ENCODE measurements at regions not wholly inside any gene's neighbourhood (a gene's known extent, or its start where the extent isn't known, plus 50 kb on each side); places are given as distances from the start of the nearest gene placed in this dataset.

DNA sequence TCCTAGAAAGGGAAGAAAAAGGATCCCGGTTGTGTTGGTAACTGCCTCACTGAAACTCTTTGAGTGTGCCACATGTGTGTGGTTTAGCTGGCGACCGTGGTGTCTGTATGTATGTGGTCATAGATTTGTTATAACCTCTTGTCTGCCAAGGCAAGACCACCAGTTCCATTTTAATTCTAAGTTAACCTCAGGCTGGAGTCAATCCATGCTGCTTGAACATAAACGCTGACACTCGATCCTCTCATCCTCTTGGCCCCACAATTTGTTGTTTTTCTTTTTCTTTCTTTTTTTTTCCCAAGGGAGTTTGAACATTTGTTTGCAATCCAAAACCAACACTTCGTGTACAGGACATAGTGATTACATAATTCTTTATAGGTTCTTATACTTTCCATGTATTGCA lies 318.9 kb upstream of the JAG1 start:
- Histone ChIP-seq H3K4me2 (ENCODE audit: insufficient read depth in 1 of 2, low read depth in 2 of 2, low read length in 2 of 2) (no peak overlapping the region), H3K36me3 (ENCODE audit: control insufficient read depth in 2 of 4, insufficient read depth in 4 of 4, low read length in 3 of 4) (no peaks in the 10 kb centered on the region), H3K79me1 (ENCODE audit: low read depth, low read length) (no peaks in the 10 kb centered on the region), H2AFZ (ENCODE audit: low read length) (peak overlapping the region; percentile 45; the same call in 1 of the 2 replicates), H3K9ac (replicated peaks in 1 of 4; ENCODE audit: extremely low read depth in 1 of 4, low read depth in 3 of 4, low read length in 3 of 4) (no peak overlapping the region), H4K91ac (replicated peaks; ENCODE audit: insufficient read length, low read length) (no peak overlapping the region), H2BK12ac (ENCODE audit: low read depth, low read length) (no peak overlapping the region), H3K27ac (ENCODE audit: low read depth, low read length) (no peak overlapping the region), H4K20me1 (replicated peaks in 1 of 2; ENCODE audit: control insufficient read depth in 1 of 2, insufficient read depth in 2 of 2, low read length in 2 of 2) (no peaks in the 10 kb centered on the region), H3K4ac (replicated peaks; ENCODE audit: insufficient read length, low read depth, low read length) (no peak overlapping the region), H3K4me1 (replicated peaks in 1 of 4; ENCODE audit: control insufficient read depth in 3 of 4, insufficient read depth in 4 of 4, low read length in 3 of 4) (no peaks in the 10 kb centered on the region; a peak in 1 of 7 replicates), H3K27me3 (replicated peaks in 1 of 4; ENCODE audit: control insufficient read depth in 3 of 4, extremely low read depth in 1 of 4, insufficient read depth in 3 of 4, low read length in 3 of 4) (peaks cover 0 to 1% (median 0%) of the 10 kb centered on the region in 4 experiments; a peak in 1 of 7 replicates), H3K23ac (ENCODE audit: insufficient read length) (no peak overlapping the region), H3K18ac (ENCODE audit: extremely low read depth, low read length) (no peak overlapping the region), H2BK15ac (ENCODE audit: low read length) (no peak overlapping the region), H3K9me3 (ENCODE audit: insufficient read depth in 2 of 2, low read depth in 1 of 2, low read length in 1 of 2) (no peaks in the 10 kb centered on the region), H3K4me3 (ENCODE audit: extremely low read depth in 1 of 4, insufficient read depth in 2 of 4, low read depth in 3 of 4, low read length in 4 of 4) (no peak overlapping the region), H2BK5ac (ENCODE audit: low read depth, low read length) (no peak overlapping the region), H4K8ac (ENCODE audit: extremely low read depth, insufficient read depth, low read length) (no peak overlapping the region), H2BK120ac (replicated peaks; ENCODE audit: low read depth, low read length) (no peak overlapping the region), H3K56ac (replicated peaks; ENCODE audit: insufficient read length, low read depth, low read length) (no peak overlapping the region), H3K23me2 (ENCODE audit: low read depth, low read length) (no peaks in the 10 kb centered on the region), H4K5ac (ENCODE audit: insufficient read length, low read depth, low read length) (no peak overlapping the region), H2AK5ac (ENCODE audit: low read depth, low read length) (no peak overlapping the region), H3K79me2 (ENCODE audit: control insufficient read depth in 1 of 2, insufficient read depth in 2 of 2, low read length in 2 of 2) (no peaks in the 10 kb centered on the region), H2BK20ac (ENCODE audit: low read length) (no peak overlapping the region), H3K14ac (ENCODE audit: insufficient read length) (no peak overlapping the region)
- DNase-seq (ENCODE audit: low read depth in 1 of 2, low spot score in 2 of 2) (no peak), FAIRE-seq (no peak)
- 95% methylated on average over 6 of the region's 6 CpGs; no CpG with 5 or more reads in 1 of the 2 experiments for WGBS, 2 experiments (ENCODE audit: extremely low coverage in 1 of 2, insufficient coverage in 1 of 2, insufficient read length in 1 of 2, insufficient replicate concordance in 2 of 2, low coverage in 1 of 2, low lambda C conversion rate in 2 of 2, missing lambda C conversion rate in 1 of 2)
- ChIA-PET POLR2A (ENCODE audit: partially characterized antibody) (no interaction called here), CTCF (ENCODE audit: partially characterized antibody) (interaction anchor here (1.4 kb wide), 1 partner anchor 12 kb away, joined by 3 read pairs; no protein-coding TSS in a partner anchor)
- TF ChIP-seq TBP (IDR thresholded peaks at IDR 0.05; ENCODE audit: low read depth, low read length) (no peak), SIN3A (conservative IDR thresholded peaks at IDR 0.05 in 1 of 2, IDR thresholded peaks at IDR 0.05 in 1 of 2; ENCODE audit: low read depth in 1 of 2, low read length in 2 of 2) (no peak), POLR2A (IDR thresholded peaks at IDR 0.05; ENCODE audit: control extremely low read depth in 1 of 2, low read depth in 2 of 2, low read length in 2 of 2) (no peak), EGR1 (IDR thresholded peaks at IDR 0.05; ENCODE audit: borderline replicate concordance, low read depth, low read length) (no peak), JUN (IDR thresholded peaks at IDR 0.05; ENCODE audit: low read depth, low read length) (no peak), SAP30 (IDR thresholded peaks at IDR 0.05; ENCODE audit: insufficient read depth, insufficient replicate concordance, low read length) (no peak), RXRA (IDR thresholded peaks at IDR 0.05; ENCODE audit: insufficient read depth, low read depth, low read length) (no peak), CBX5 (IDR thresholded peaks at IDR 0.05; ENCODE audit: low read depth, low read length) (no peak), POLR2AphosphoS5 (IDR thresholded peaks at IDR 0.05; ENCODE audit: low read depth, low read length) (no peak), SP4 (IDR thresholded peaks at IDR 0.05; ENCODE audit: low read length) (no peak), CREB1 (IDR thresholded peaks at IDR 0.05) (no peak), HDAC6 (IDR thresholded peaks at IDR 0.05; ENCODE audit: low read depth, low read length) (no peak), NRF1 (IDR thresholded peaks at IDR 0.05; ENCODE audit: low read depth, low read length) (no peak)
- TF ChIP-seq, protein P1, sequence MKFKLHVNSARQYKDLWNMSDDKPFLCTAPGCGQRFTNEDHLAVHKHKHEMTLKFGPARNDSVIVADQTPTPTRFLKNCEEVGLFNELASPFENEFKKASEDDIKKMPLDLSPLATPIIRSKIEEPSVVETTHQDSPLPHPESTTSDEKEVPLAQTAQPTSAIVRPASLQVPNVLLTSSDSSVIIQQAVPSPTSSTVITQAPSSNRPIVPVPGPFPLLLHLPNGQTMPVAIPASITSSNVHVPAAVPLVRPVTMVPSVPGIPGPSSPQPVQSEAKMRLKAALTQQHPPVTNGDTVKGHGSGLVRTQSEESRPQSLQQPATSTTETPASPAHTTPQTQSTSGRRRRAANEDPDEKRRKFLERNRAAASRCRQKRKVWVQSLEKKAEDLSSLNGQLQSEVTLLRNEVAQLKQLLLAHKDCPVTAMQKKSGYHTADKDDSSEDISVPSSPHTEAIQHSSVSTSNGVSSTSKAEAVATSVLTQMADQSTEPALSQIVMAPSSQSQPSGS (IDR thresholded peaks at IDR 0.05; ENCODE audit: low read length): no peak

Data from H1 (cell line).